BLaER1 (cell line): ENCODE measurements at regions not wholly inside any gene's neighbourhood (a gene's known extent, or its start where the extent isn't known, plus 50 kb on each side); places are given as distances from the start of the nearest gene placed in this dataset.

Experiments
- H3K27ac ChIP-seq: shearing (Covaris generic); formaldehyde crosslinking; 2 replicates; pipeline ENCODE4 v1.8.1; 2022
- H3K27me3 ChIP-seq: shearing (Covaris generic); formaldehyde crosslinking; 2 replicates; pipeline ENCODE4 v1.8.1; 2022
- H3K36me3 ChIP-seq: shearing (Covaris generic); formaldehyde crosslinking; 2 replicates; pipeline ENCODE4 v1.8.1; 2022
- H3K4me1 ChIP-seq: shearing (Covaris generic); formaldehyde crosslinking; 2 replicates; pipeline ENCODE4 v1.8.1; 2022
- H3K4me2 ChIP-seq: shearing (Covaris generic); formaldehyde crosslinking; 2 replicates; pipeline ENCODE4 v1.8.1; 2022
- H3K4me3 ChIP-seq: shearing (Covaris generic); formaldehyde crosslinking; 2 replicates; pipeline ENCODE4 v1.8.1; 2022
- H3K9ac ChIP-seq: shearing (Covaris generic); formaldehyde crosslinking; 2 replicates; pipeline ENCODE4 v1.8.1; 2022
- H3K9me3 ChIP-seq: shearing (Covaris generic); formaldehyde crosslinking; 2 replicates; pipeline ENCODE4 v1.8.1; 2022
- H4K20me1 ChIP-seq: shearing (Covaris generic); formaldehyde crosslinking; 2 replicates; pipeline ENCODE4 v1.8.1; 2022
- Cebpa-rat ChIP-seq: shearing (Covaris generic); IDR thresholded peaks from 2 replicates; pipeline ENCODE4 v1.8.1; 2022

GRCh38 chr5:96051401-96051830 is 89.8 kb upstream of the ELL2 start:
- H3K9ac ChIP-seq: no peak overlapping the region
- no peak overlapping the region for H3K4me3 ChIP-seq
- H3K9me3 ChIP-seq: no peaks in the 10 kb centered on the region
- no peak overlapping the region for H3K4me2 ChIP-seq
- H3K36me3 ChIP-seq: no peaks in the 10 kb centered on the region
- no peak overlapping the region for H3K27ac ChIP-seq
- no peaks in the 10 kb centered on the region for H3K27me3 ChIP-seq
- TF ChIP-seq Cebpa-rat: no peak
- H3K4me1 ChIP-seq: no peaks in the 10 kb centered on the region
- no peaks in the 10 kb centered on the region for H4K20me1 ChIP-seq

- Histone ChIP-seq H3K4me2 (no peak overlapping the region), H3K9ac (no peak overlapping the region), H3K9me3 (no peaks in the 10 kb centered on the region), H4K20me1 (no peaks in the 10 kb centered on the region), H3K27ac (no peak overlapping the region), H3K27me3 (no peaks in the 10 kb centered on the region), H3K4me1 (no peaks in the 10 kb centered on the region), H3K4me3 (no peak overlapping the region), H3K36me3 (no peaks in the 10 kb centered on the region)
- no peak for TF ChIP-seq Cebpa-rat
These were observed 88.7 kb upstream of the ELL2 start for GRCh38 chr5:96050273-96050880.

GRCh38 chr5:96049398-96050272 is 88.0 kb upstream of the ELL2 start:
- no peak overlapping the region for H3K27ac ChIP-seq
- H3K27me3 ChIP-seq: no peaks in the 10 kb centered on the region
- H3K9me3 ChIP-seq: no peaks in the 10 kb centered on the region
- no peaks in the 10 kb centered on the region for H4K20me1 ChIP-seq
- H3K9ac ChIP-seq: no peak overlapping the region
- no peak for TF ChIP-seq Cebpa-rat
- H3K4me2 ChIP-seq: no peak overlapping the region
- H3K4me3 ChIP-seq: no peak overlapping the region
- no peaks in the 10 kb centered on the region for H3K4me1 ChIP-seq
- H3K36me3 ChIP-seq: no peaks in the 10 kb centered on the region

DNA sequence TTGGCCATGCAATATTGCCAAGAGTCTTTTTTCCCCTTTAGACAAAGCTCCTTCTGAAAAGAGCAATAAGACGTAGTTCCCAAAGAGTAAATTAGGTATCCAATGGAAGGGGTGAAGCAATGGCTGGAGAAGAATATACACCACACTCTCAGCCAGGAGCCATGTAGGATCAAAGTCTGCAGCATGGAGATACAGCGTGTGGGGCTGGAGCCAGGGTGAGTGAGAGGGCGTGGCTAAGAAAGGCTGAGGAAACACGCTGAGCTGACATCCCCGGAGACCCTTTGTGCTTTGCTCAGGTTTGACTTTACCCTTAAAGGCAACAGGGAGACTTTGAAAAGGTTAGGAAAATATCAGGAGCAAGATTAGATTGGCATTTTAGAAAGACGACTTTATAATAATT is 87.1 kb upstream of the ELL2 start:
- Histone ChIP-seq H3K4me2 (no peak overlapping the region), H3K4me1 (no peaks in the 10 kb centered on the region), H3K4me3 (no peak overlapping the region), H3K27me3 (no peaks in the 10 kb centered on the region), H3K9ac (no peak overlapping the region), H3K36me3 (no peaks in the 10 kb centered on the region), H4K20me1 (no peaks in the 10 kb centered on the region), H3K27ac (no peak overlapping the region), H3K9me3 (no peaks in the 10 kb centered on the region)
- no peak for TF ChIP-seq Cebpa-rat

DNA sequence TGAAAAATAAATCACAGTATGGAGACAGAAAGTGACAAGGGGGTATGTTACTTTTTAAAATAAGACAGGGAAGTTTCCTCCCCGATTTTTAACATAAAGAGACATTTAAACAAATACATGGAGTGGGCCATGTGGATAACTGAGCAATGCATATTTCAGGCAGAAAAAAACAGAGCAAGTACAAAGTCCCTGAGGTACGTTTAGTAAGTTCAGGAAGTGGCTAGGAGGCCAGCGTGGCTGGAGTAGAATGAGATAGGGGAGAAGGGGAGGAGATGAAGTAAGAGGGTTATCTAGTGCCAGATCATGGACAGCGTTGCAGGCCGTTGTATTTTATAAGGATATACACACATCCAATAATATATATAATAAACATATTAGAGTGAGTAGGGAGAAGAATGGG is 84.2 kb upstream of the ELL2 start:
- Histone ChIP-seq H3K9me3 (no peaks in the 10 kb centered on the region), H4K20me1 (no peaks in the 10 kb centered on the region), H3K4me1 (no peaks in the 10 kb centered on the region), H3K36me3 (no peaks in the 10 kb centered on the region), H3K4me3 (no peak overlapping the region), H3K4me2 (no peak overlapping the region), H3K27ac (no peak overlapping the region), H3K27me3 (no peaks in the 10 kb centered on the region), H3K9ac (no peak overlapping the region)
- no peak for TF ChIP-seq Cebpa-rat

DNA sequence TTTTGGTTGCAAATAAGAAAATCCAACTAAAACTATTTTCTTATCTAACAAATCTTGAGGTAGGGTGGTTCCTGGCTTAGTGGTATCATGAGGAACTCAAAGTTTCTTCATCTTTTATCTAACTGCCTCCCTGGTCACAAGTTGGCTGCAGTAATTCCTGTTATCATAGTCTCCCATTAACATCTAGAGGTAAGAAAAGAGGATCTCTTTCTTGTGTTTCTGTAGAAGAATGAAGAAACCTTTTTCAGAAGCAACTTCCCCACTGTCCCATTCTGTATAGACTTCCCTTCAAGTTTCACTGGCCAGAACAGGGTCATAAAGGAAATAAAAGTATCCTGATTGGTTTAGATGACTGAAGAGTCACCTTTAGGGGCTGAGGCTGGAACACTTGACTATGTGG is 81.8 kb upstream of the ELL2 start:
- no peaks in the 10 kb centered on the region for H4K20me1 ChIP-seq
- H3K27ac ChIP-seq: no peak overlapping the region
- H3K9ac ChIP-seq: no peak overlapping the region
- no peak overlapping the region for H3K4me2 ChIP-seq
- H3K36me3 ChIP-seq: no peaks in the 10 kb centered on the region
- no peaks in the 10 kb centered on the region for H3K9me3 ChIP-seq
- H3K4me3 ChIP-seq: no peak overlapping the region
- H3K27me3 ChIP-seq: no peaks in the 10 kb centered on the region
- TF ChIP-seq Cebpa-rat: no peak
- no peaks in the 10 kb centered on the region for H3K4me1 ChIP-seq

- H3K27me3 ChIP-seq: no peaks in the 10 kb centered on the region
- no peak overlapping the region for H3K4me2 ChIP-seq
- no peaks in the 10 kb centered on the region for H3K4me1 ChIP-seq
- H3K36me3 ChIP-seq: no peaks in the 10 kb centered on the region
- H3K27ac ChIP-seq: no peak overlapping the region
- TF ChIP-seq Cebpa-rat: no peak
- no peak overlapping the region for H3K9ac ChIP-seq
- H4K20me1 ChIP-seq: no peaks in the 10 kb centered on the region
- no peak overlapping the region for H3K4me3 ChIP-seq
- no peaks in the 10 kb centered on the region for H3K9me3 ChIP-seq
These were observed 75.5 kb upstream of the ELL2 start for GRCh38 chr5:96037128-96037527.

DNA sequence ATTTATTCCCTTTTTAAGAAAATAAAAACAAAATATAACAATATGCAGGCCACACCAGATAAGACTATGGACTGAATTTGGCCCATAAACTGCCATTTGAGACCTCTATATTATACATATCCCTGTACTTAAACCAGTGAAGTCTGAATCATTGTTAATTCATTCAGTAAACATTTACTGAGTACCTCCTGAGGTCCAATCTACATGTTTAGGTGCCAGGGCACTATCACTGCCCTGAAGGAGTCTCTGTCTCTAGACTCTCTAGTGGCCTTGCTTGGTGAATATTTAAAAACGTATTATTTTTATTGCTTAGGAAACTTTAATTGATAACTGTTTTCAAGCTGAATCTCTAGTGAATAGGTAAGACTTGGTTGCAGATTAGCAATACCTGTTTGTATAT is 74.7 kb upstream of the ELL2 start:
- no peaks in the 10 kb centered on the region for H4K20me1 ChIP-seq
- H3K4me1 ChIP-seq: no peaks in the 10 kb centered on the region

GRCh38 chr5:96035796-96036195 is 74.1 kb upstream of the ELL2 start:
- H3K9me3 ChIP-seq: no peaks in the 10 kb centered on the region
- TF ChIP-seq Cebpa-rat: no peak
- no peak overlapping the region for H3K4me2 ChIP-seq
- H3K27me3 ChIP-seq: no peaks in the 10 kb centered on the region
- no peaks in the 10 kb centered on the region for H4K20me1 ChIP-seq
- no peak overlapping the region for H3K27ac ChIP-seq
- no peak overlapping the region for H3K4me3 ChIP-seq
- H3K9ac ChIP-seq: no peak overlapping the region
- no peaks in the 10 kb centered on the region for H3K4me1 ChIP-seq
- H3K36me3 ChIP-seq: no peaks in the 10 kb centered on the region

More for the DNA sequence above, 74.7 kb upstream of the ELL2 start:
- H3K9ac ChIP-seq: no peak overlapping the region
- no peaks in the 10 kb centered on the region for H3K27me3 ChIP-seq
- no peak overlapping the region for H3K4me2 ChIP-seq
- H3K9me3 ChIP-seq: no peaks in the 10 kb centered on the region
- no peak overlapping the region for H3K27ac ChIP-seq
- H3K4me3 ChIP-seq: no peak overlapping the region
- no peak for TF ChIP-seq Cebpa-rat
- no peaks in the 10 kb centered on the region for H3K36me3 ChIP-seq

- H3K27me3 ChIP-seq: no peaks in the 10 kb centered on the region
- no peaks in the 10 kb centered on the region for H3K36me3 ChIP-seq
- H3K4me1 ChIP-seq: no peaks in the 10 kb centered on the region
- no peak for TF ChIP-seq Cebpa-rat
- no peak overlapping the region for H3K9ac ChIP-seq
- no peaks in the 10 kb centered on the region for H3K9me3 ChIP-seq
- H3K4me2 ChIP-seq: no peak overlapping the region
- no peaks in the 10 kb centered on the region for H4K20me1 ChIP-seq
- no peak overlapping the region for H3K27ac ChIP-seq
- no peak overlapping the region for H3K4me3 ChIP-seq
These were observed 71.5 kb upstream of the ELL2 start for GRCh38 chr5:96033116-96033515.
